HEK293 (cell line): ENCODE measurements at regions not wholly inside any gene's neighbourhood (a gene's known extent, or its start where the extent isn't known, plus 50 kb on each side); places are given as distances from the start of the nearest gene placed in this dataset.

Experiments used
- MZF1 ChIP-seq: fragments of 450-650 bp; formaldehyde crosslinking; IDR thresholded peaks from 2 replicates; pipeline ENCODE4 v1.5.1; 2017; ENCODE audit warnings: missing biosample characterization, missing genetic modification characterization, borderline replicate concordance
- ZNF664 ChIP-seq: fragments of 450-650 bp; formaldehyde crosslinking; IDR thresholded peaks from 2 replicates; pipeline ENCODE4 v1.5.1; 2016; ENCODE audit warnings: missing biosample characterization, missing genetic modification characterization

DNA sequence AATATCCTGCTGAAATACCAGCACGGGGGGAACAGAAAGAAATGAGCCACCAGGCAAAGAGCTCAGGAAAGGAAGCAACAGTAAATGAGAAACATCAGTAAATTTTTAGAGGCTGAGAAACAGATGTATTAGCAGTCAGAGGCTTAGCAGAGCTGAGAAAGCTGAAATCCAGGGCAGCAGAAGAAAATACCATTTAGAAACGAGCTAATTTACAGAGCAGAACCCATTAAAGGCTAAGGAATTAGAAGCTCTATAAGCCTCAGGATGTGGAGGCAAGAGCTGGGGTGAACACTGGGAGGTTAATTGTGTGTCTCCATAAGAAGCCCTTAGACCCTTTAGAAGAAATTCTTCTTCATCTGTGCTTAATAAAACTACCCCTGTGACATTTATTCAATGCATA is 178.6 kb upstream of the RGS17 start:
- TF ChIP-seq ZNF664 (tag by site-specific recombination) (no peak), MZF1 (no peak)
